ENCODE measurements at regions not wholly inside any gene's neighbourhood (a gene's known extent, or its start where the extent isn't known, plus 50 kb on each side); places are given as distances from the start of the nearest gene placed in this dataset.

GRCh38 chr7:68800316-68800715 lies 798.0 kb upstream of the AUTS2 start:
- TF ChIP-seq CTCF (conservative IDR thresholded peaks at IDR 0.05 in 1 of 2, IDR thresholded peaks at IDR 0.05 in 1 of 2; ENCODE audit: low read depth in 1 of 2, low read length in 2 of 2) (no peak), EZH2 (IDR thresholded peaks at IDR 0.05; ENCODE audit: low read length, missing control alignments) (no peak)

Measured in fibroblast of lung (primary cell).